Thyroid gland (tissue), 4 donors: ENCODE measurements at regions not wholly inside any gene's neighbourhood (a gene's known extent, or its start where the extent isn't known, plus 50 kb on each side); places are given as distances from the start of the nearest gene placed in this dataset.

ENCODE experiments used
- CTCF ChIP-seq, 6 experiments: fragments of 200-600 bp in 3 of 6; fragments of 450-650 bp in 3 of 6; sonication (generic) in 3 of 6; IDR thresholded peaks; one replicate each; pipeline ENCODE4 v1.5.1; 2016 to 2019; ENCODE audit warnings: antibody characterized with exemption in 6 of 6, mild to moderate bottlenecking in 2 of 6, inconsistent platforms in 1 of 6, moderate library complexity in 1 of 6
- POLR2A ChIP-seq, 2 donors: fragments of 450-650 bp; IDR thresholded peaks; one replicate each; pipeline ENCODE4 v1.6.1; 2017; ENCODE audit warnings: antibody characterized with exemption in 2 of 2, mild to moderate bottlenecking in 2 of 2, moderate library complexity in 1 of 2

- TF ChIP-seq CTCF (IDR thresholded peaks at IDR 0.05) (no peak), POLR2A (IDR thresholded peaks at IDR 0.05) (no peak)
Observed at GRCh38 chr2:216974321-216975302, 114.7 kb upstream of the TNP1 start.
